ENCODE measurements at regions not wholly inside any gene's neighbourhood (a gene's known extent, or its start where the extent isn't known, plus 50 kb on each side); places are given as distances from the start of the nearest gene placed in this dataset.

GRCh38 chr5:10106285-10106684 is 143.4 kb downstream of the ATPSCKMT start:
- TF ChIP-seq POLR2A (IDR thresholded peaks at IDR 0.05) (no peak), CTCF (IDR thresholded peaks at IDR 0.05) (no peak)

Measured in uterus (tissue), 2 donors.